ENCODE measurements at regions not wholly inside any gene's neighbourhood (a gene's known extent, or its start where the extent isn't known, plus 50 kb on each side); places are given as distances from the start of the nearest gene placed in this dataset.

DNA sequence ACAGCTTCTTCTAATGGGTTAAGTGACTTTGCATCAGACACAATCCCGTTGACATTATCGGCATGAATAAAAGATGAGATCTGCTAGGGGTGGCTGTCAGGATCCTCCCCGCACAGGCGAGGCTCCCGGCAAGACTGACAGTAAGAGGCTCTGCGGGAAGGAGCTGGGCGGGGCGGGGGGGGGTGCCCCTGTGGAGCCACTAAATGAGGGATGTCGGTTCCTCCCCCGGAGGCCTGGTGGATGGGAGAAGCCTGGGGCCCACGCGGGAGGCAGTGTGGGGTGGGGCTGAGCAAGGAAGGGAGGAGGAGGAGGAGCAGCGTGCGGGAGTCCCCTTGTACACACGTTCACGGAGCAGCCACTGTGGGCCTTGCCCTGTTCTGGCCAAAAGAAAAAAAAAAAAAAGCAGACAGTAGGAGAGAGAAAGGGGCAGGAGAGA lies 190.9 kb upstream of the GSE1 start:
- TF ChIP-seq, protein P1, sequence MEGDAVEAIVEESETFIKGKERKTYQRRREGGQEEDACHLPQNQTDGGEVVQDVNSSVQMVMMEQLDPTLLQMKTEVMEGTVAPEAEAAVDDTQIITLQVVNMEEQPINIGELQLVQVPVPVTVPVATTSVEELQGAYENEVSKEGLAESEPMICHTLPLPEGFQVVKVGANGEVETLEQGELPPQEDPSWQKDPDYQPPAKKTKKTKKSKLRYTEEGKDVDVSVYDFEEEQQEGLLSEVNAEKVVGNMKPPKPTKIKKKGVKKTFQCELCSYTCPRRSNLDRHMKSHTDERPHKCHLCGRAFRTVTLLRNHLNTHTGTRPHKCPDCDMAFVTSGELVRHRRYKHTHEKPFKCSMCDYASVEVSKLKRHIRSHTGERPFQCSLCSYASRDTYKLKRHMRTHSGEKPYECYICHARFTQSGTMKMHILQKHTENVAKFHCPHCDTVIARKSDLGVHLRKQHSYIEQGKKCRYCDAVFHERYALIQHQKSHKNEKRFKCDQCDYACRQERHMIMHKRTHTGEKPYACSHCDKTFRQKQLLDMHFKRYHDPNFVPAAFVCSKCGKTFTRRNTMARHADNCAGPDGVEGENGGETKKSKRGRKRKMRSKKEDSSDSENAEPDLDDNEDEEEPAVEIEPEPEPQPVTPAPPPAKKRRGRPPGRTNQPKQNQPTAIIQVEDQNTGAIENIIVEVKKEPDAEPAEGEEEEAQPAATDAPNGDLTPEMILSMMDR (IDR thresholded peaks at IDR 0.05; ENCODE audit: low read depth, low read length, poor library complexity, severe bottlenecking): no peak
- TF ChIP-seq EZH2phosphoT487 (IDR thresholded peaks at IDR 0.05; ENCODE audit: borderline replicate concordance, low read length): no peak
